AG09319 (cell line): ENCODE measurements at regions not wholly inside any gene's neighbourhood (a gene's known extent, or its start where the extent isn't known, plus 50 kb on each side); places are given as distances from the start of the nearest gene placed in this dataset.
"Not testable (repeated sequence)": the region's sequence is repeated elsewhere in the genome, so short reads cannot be mapped to it uniquely, and the experiment has no call there.

Source experiments
- DNase-seq: peaks from one replicate; pipeline ENCODE4 v3.0.0-alpha.2; 2010; ENCODE audit warnings: low read depth; ENCODE audit errors: extremely low read depth
- CTCF ChIP-seq: IDR thresholded peaks from 2 replicates; pipeline ENCODE4 v1.5.1; 2011; ENCODE audit warnings: low read depth, mild to moderate bottlenecking, inconsistent platforms, low read length, moderate library complexity

- TF ChIP-seq CTCF = 0 out of 2 replicates have a peak, but pooled peaks have one; percentile 0
Measured at GRCh38 chr9:39828457-39828856, 473.0 kb downstream of the SPATA31A1 start.

More at GRCh38 chr9:39828457-39828856, 473.0 kb downstream of the SPATA31A1 start:
- DNase-seq = not testable (repeated sequence)
